Neural progenitor cell (in vitro differentiated cells): ENCODE measurements at regions not wholly inside any gene's neighbourhood (a gene's known extent, or its start where the extent isn't known, plus 50 kb on each side); places are given as distances from the start of the nearest gene placed in this dataset.

Source experiments
- CTCF ChIP-seq: fragments of 200-600 bp; sonication (generic); IDR thresholded peaks from 2 replicates; pipeline ENCODE4 v1.5.1; 2017; ENCODE audit warnings: antibody characterized with exemption, mild to moderate bottlenecking
- EZH2 ChIP-seq: fragments of 200-600 bp; sonication (generic); IDR thresholded peaks from 2 replicates; pipeline ENCODE4 v1.6.1; 2017; ENCODE audit warnings: antibody characterized with exemption, mild to moderate bottlenecking, moderate library complexity
- EZH2phosphoT487 ChIP-seq: fragments of 200-600 bp; sonication (generic); IDR thresholded peaks from 2 replicates; pipeline ENCODE4 v1.6.1; 2017; ENCODE audit warnings: antibody characterized with exemption

- TF ChIP-seq CTCF (no peak), EZH2 (no peak), EZH2phosphoT487 (no peak)
These were observed 245.9 kb upstream of the SPOPL start for GRCh38 chr2:138255670-138256069.
